ENCODE measurements at regions not wholly inside any gene's neighbourhood (a gene's known extent, or its start where the extent isn't known, plus 50 kb on each side); places are given as distances from the start of the nearest gene placed in this dataset.

DNA sequence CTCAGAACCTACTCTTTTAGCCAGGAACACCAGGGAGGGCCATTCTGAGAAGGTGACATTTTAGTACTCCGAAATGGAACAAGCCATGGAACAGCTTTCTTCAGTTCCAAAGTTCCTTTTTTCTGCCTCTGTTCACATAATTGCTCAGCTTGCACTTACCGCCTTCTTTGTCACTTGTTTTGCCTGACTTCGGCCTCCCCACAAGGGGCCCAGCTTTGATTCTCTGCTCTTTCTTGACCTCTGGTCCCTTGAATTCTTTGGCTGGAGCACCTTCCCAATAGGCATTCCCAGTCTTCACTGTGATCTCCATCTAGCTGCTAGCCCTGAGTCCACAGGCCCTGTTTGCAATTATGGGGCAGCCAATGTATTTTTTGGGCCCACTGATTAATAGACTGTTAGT lies 51.4 kb upstream of the SLC7A14 start:
- TF ChIP-seq EZH2 (optimal IDR thresholded peaks at IDR 0.05; ENCODE audit: low read depth, low read length) (no peak), EZH2phosphoT487 (IDR thresholded peaks at IDR 0.05; ENCODE audit: low read length) (no peak)
- TF ChIP-seq, protein P1, sequence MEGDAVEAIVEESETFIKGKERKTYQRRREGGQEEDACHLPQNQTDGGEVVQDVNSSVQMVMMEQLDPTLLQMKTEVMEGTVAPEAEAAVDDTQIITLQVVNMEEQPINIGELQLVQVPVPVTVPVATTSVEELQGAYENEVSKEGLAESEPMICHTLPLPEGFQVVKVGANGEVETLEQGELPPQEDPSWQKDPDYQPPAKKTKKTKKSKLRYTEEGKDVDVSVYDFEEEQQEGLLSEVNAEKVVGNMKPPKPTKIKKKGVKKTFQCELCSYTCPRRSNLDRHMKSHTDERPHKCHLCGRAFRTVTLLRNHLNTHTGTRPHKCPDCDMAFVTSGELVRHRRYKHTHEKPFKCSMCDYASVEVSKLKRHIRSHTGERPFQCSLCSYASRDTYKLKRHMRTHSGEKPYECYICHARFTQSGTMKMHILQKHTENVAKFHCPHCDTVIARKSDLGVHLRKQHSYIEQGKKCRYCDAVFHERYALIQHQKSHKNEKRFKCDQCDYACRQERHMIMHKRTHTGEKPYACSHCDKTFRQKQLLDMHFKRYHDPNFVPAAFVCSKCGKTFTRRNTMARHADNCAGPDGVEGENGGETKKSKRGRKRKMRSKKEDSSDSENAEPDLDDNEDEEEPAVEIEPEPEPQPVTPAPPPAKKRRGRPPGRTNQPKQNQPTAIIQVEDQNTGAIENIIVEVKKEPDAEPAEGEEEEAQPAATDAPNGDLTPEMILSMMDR (IDR thresholded peaks at IDR 0.05; ENCODE audit: low read length) = no peak
- Histone ChIP-seq H3K36me3 (replicated peaks; ENCODE audit: insufficient read depth, low read length) (no peaks in the 10 kb centered on the region), H3K4me2 (ENCODE audit: low read depth, low read length) (no peak overlapping the region), H3K27ac (ENCODE audit: low read length) (no peak overlapping the region), H3K79me2 (ENCODE audit: low read length) (no peaks in the 10 kb centered on the region), H3K27me3 (replicated peaks; ENCODE audit: insufficient read depth, low read length) (peaks cover 20% of the 10 kb centered on the region), H3F3A (ENCODE audit: insufficient read depth, low read length) (peaks cover 4% of the 10 kb centered on the region; the same call in 1 of the 2 replicates), H2AFZ (ENCODE audit: low read length) (no peak overlapping the region), H3K4me3 (ENCODE audit: low read length) (no peak overlapping the region), H3K9me3 (replicated peaks; ENCODE audit: insufficient read depth, low read length) (no peaks in the 10 kb centered on the region), H4K20me1 (ENCODE audit: insufficient read depth, low read length) (no peaks in the 10 kb centered on the region; the same call in 1 of the 2 replicates), H3K9me2 (replicated peaks; ENCODE audit: insufficient read depth, low read length) (no peaks in the 10 kb centered on the region), H3K9ac (ENCODE audit: low read length) (no peak overlapping the region), H3K4me1 (ENCODE audit: low read length) (peaks cover 9% of the 10 kb centered on the region)
- no peak for DNase-seq

DNA sequence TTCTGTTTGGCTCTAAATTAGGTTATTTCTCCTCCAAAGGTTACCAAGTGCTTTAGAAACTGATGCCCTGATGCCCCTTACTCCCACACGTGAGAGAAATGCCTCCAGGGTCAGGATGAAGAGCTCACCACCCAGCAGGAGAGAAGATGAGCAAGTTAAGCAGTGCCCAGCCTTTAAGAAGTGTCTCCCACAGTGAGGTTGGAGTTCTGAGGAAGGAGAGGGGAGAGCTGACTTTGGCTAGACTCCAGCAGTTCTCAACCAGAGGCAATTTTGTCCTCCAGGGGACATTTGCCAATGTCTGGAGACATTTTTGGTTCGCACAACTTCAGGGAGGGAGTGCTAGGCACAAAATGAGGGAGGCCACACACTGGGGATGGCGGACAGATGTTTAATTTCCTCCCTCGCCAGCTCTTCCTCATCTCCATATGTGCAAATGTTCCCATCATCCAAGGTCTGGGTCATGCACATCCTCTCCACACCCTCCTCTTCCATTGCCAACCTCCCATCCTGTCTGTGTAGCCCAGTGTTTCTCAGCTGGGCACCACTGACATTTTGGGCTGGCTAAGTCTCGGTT lies 50.6 kb upstream of the SLC7A14 start:
- Histone ChIP-seq H3K9ac (ENCODE audit: low read length) (no peak overlapping the region), H2AFZ (ENCODE audit: low read length) (no peak overlapping the region), H3K27ac (ENCODE audit: low read length) (no peak overlapping the region), H3K9me2 (replicated peaks; ENCODE audit: insufficient read depth, low read length) (no peaks in the 10 kb centered on the region), H3F3A (ENCODE audit: insufficient read depth, low read length) (peaks cover 6% of the 10 kb centered on the region; the same call in 1 of the 2 replicates), H3K4me2 (ENCODE audit: low read depth, low read length) (no peak overlapping the region), H4K20me1 (ENCODE audit: insufficient read depth, low read length) (no peaks in the 10 kb centered on the region; the same call in 1 of the 2 replicates), H3K36me3 (replicated peaks; ENCODE audit: insufficient read depth, low read length) (no peaks in the 10 kb centered on the region), H3K4me1 (ENCODE audit: low read length) (peaks cover 11% of the 10 kb centered on the region), H3K27me3 (replicated peaks; ENCODE audit: insufficient read depth, low read length) (peaks cover 20% of the 10 kb centered on the region), H3K4me3 (ENCODE audit: low read length) (no peak overlapping the region), H3K9me3 (replicated peaks; ENCODE audit: insufficient read depth, low read length) (no peaks in the 10 kb centered on the region), H3K79me2 (ENCODE audit: low read length) (no peaks in the 10 kb centered on the region)
- DNase-seq = no peak
- no peak for TF ChIP-seq EZH2 (optimal IDR thresholded peaks at IDR 0.05; ENCODE audit: low read depth, low read length)

Measured in MM.1S (cell line).